ENCODE measurements at regions not wholly inside any gene's neighbourhood (a gene's known extent, or its start where the extent isn't known, plus 50 kb on each side); places are given as distances from the start of the nearest gene placed in this dataset.

- TF ChIP-seq GATA3 (IDR thresholded peaks at IDR 0.05; ENCODE audit: low read depth, low read length) = no peak
- no peak for TF ChIP-seq GATA2 (IDR thresholded peaks at IDR 0.05; ENCODE audit: low read depth, low read length)
These were observed 448.9 kb downstream of the TCERG1L start for GRCh38 chr10:130862626-130863025.

Measured in SH-SY5Y (cell line).